SK-N-SH (cell line): ENCODE measurements at regions not wholly inside any gene's neighbourhood (a gene's known extent, or its start where the extent isn't known, plus 50 kb on each side); places are given as distances from the start of the nearest gene placed in this dataset.

Experiments
- FOXM1 ChIP-seq: IDR thresholded peaks from 2 replicates; pipeline ENCODE4 v1.4.0; 2012; ENCODE audit warnings: low read depth, mild to moderate bottlenecking
- YY1 ChIP-seq: IDR thresholded peaks from 2 replicates; pipeline ENCODE4 v1.4.0; 2012; ENCODE audit warnings: low read depth, mild to moderate bottlenecking
- TF ChIP-seq, protein P1 (sequence below): fragments of 200-600 bp; sonication (generic); IDR thresholded peaks from 2 replicates; pipeline ENCODE4 v1.6.1; 2017; ENCODE audit warnings: antibody characterized with exemption, mild to moderate bottlenecking, moderate library complexity
- TF ChIP-seq, protein P2 (sequence below): fragments of 150-350 bp; IDR thresholded peaks from 2 replicates; pipeline ENCODE4 v1.6.1; 2017; ENCODE audit warnings: antibody characterized with exemption, low read length, low read depth, borderline replicate concordance

DNA sequence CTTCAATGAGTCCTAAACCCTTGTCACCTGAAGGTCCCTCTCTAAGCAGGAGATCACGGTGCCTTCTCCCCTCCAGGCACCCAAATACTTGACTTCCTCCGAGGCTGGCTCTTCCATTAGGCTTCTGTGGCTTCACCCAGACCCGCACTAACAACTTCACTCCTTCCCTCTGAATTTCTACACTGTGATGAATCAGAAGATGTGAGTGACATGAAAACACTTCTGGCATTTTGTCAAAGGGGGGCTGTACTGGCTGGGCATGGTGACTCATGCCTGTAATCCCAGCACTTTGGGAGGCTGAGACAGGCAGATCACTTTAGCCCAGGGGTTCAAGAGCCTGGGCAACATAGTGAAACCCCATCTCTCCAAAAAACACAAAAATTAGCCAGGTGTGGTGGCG lies 72.6 kb upstream of the CNEP1R1 start:
- TF ChIP-seq YY1 (no peak), FOXM1 (no peak)
- TF ChIP-seq, protein P1, sequence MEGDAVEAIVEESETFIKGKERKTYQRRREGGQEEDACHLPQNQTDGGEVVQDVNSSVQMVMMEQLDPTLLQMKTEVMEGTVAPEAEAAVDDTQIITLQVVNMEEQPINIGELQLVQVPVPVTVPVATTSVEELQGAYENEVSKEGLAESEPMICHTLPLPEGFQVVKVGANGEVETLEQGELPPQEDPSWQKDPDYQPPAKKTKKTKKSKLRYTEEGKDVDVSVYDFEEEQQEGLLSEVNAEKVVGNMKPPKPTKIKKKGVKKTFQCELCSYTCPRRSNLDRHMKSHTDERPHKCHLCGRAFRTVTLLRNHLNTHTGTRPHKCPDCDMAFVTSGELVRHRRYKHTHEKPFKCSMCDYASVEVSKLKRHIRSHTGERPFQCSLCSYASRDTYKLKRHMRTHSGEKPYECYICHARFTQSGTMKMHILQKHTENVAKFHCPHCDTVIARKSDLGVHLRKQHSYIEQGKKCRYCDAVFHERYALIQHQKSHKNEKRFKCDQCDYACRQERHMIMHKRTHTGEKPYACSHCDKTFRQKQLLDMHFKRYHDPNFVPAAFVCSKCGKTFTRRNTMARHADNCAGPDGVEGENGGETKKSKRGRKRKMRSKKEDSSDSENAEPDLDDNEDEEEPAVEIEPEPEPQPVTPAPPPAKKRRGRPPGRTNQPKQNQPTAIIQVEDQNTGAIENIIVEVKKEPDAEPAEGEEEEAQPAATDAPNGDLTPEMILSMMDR = no peak
- TF ChIP-seq, protein P2, sequence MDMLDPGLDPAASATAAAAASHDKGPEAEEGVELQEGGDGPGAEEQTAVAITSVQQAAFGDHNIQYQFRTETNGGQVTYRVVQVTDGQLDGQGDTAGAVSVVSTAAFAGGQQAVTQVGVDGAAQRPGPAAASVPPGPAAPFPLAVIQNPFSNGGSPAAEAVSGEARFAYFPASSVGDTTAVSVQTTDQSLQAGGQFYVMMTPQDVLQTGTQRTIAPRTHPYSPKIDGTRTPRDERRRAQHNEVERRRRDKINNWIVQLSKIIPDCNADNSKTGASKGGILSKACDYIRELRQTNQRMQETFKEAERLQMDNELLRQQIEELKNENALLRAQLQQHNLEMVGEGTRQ = no peak
